ENCODE measurements at regions not wholly inside any gene's neighbourhood (a gene's known extent, or its start where the extent isn't known, plus 50 kb on each side); places are given as distances from the start of the nearest gene placed in this dataset.

- H3K4me3 Mint-ChIP-seq, result no peak overlapping the region
- TF ChIP-seq EZH2phosphoT487 (IDR thresholded peaks at IDR 0.05), result no peak
- no peak overlapping the region for H3K27ac ChIP-seq
- H3K27ac Mint-ChIP-seq, result no peak overlapping the region
- no peaks in the 10 kb centered on the region for H3K9me3 Mint-ChIP-seq
- no peak for DNase-seq (ENCODE audit: low spot score)
- peaks cover 10% of the 10 kb centered on the region for H3K4me1 Mint-ChIP-seq
- H4K20me1 ChIP-seq (ENCODE audit: low read depth), result no peaks in the 10 kb centered on the region
- no peaks in the 10 kb centered on the region for H3K27me3 ChIP-seq
- H3K79me2 ChIP-seq (ENCODE audit: low read depth), result no peaks in the 10 kb centered on the region
- no peaks in the 10 kb centered on the region for H3K27me3 Mint-ChIP-seq (ENCODE audit: insufficient read depth, low read depth)
- no peak overlapping the region for H3K4me2 ChIP-seq
- H3K36me3 ChIP-seq, result no peaks in the 10 kb centered on the region
- no peaks in the 10 kb centered on the region for H3F3A ChIP-seq (ENCODE audit: low read depth)
- H3K36me3 Mint-ChIP-seq, result no peaks in the 10 kb centered on the region
- H3K9me3 ChIP-seq (ENCODE audit: low read depth), result no peaks in the 10 kb centered on the region
- H3K4me3 ChIP-seq, result no peak overlapping the region
- no peaks in the 10 kb centered on the region for H3K4me1 ChIP-seq
- H2AFZ ChIP-seq (replicated peaks), result peak overlapping the region; percentile 48
- H3K9ac ChIP-seq, result no peak overlapping the region
Observed at GRCh38 chr12:128004383-128004938, 262.5 kb upstream of the TMEM132C start.

- Histone ChIP-seq H2AFZ (replicated peaks) (no peak overlapping the region), H3K27me3 (no peaks in the 10 kb centered on the region), H3K4me1 (no peaks in the 10 kb centered on the region), H3F3A (ENCODE audit: low read depth) (no peaks in the 10 kb centered on the region), H4K20me1 (ENCODE audit: low read depth) (no peaks in the 10 kb centered on the region), H3K27ac (no peak overlapping the region), H3K9me3 (ENCODE audit: low read depth) (no peaks in the 10 kb centered on the region), H3K36me3 (no peaks in the 10 kb centered on the region), H3K79me2 (ENCODE audit: low read depth) (no peaks in the 10 kb centered on the region), H3K4me2 (no peak overlapping the region), H3K9ac (no peak overlapping the region), H3K4me3 (no peak overlapping the region)
- peaks cover 10% of the 10 kb centered on the region for H3K4me1 Mint-ChIP-seq
- TF ChIP-seq EZH2phosphoT487 (IDR thresholded peaks at IDR 0.05) (no peak), CTCF (IDR thresholded peaks at IDR 0.05) (no peak), EZH2 (IDR thresholded peaks at IDR 0.05) (no peak)
- no peaks in the 10 kb centered on the region for H3K27me3 Mint-ChIP-seq (ENCODE audit: insufficient read depth, low read depth)
- no peaks in the 10 kb centered on the region for H3K9me3 Mint-ChIP-seq
- no peaks in the 10 kb centered on the region for H3K36me3 Mint-ChIP-seq
- no peak overlapping the region for H3K4me3 Mint-ChIP-seq
- no peak for DNase-seq (ENCODE audit: low spot score)
- H3K27ac Mint-ChIP-seq, result no peak overlapping the region
Observed at GRCh38 chr12:128007250-128007649, 259.7 kb upstream of the TMEM132C start.

GRCh38 chr12:128008341-128008740 is 258.6 kb upstream of the TMEM132C start:
- Mint-ChIP-seq H3K36me3 (no peaks in the 10 kb centered on the region), H3K9me3 (no peaks in the 10 kb centered on the region), H3K4me1 (peaks cover 13% of the 10 kb centered on the region), H3K27ac (no peak overlapping the region), H3K27me3 (ENCODE audit: insufficient read depth, low read depth) (no peaks in the 10 kb centered on the region), H3K4me3 (no peak overlapping the region)
- no peak overlapping the region for H3K4me3 ChIP-seq
- no peaks in the 10 kb centered on the region for H3F3A ChIP-seq (ENCODE audit: low read depth)
- no peak overlapping the region for H2AFZ ChIP-seq (replicated peaks)
- no peaks in the 10 kb centered on the region for H4K20me1 ChIP-seq (ENCODE audit: low read depth)
- no peak overlapping the region for H3K27ac ChIP-seq
- no peaks in the 10 kb centered on the region for H3K36me3 ChIP-seq
- no peaks in the 10 kb centered on the region for H3K27me3 ChIP-seq
- no peaks in the 10 kb centered on the region for H3K9me3 ChIP-seq (ENCODE audit: low read depth)
- H3K4me2 ChIP-seq, result no peak overlapping the region
- DNase-seq (ENCODE audit: low spot score), result no peak
- H3K79me2 ChIP-seq (ENCODE audit: low read depth), result no peaks in the 10 kb centered on the region
- TF ChIP-seq EZH2 (IDR thresholded peaks at IDR 0.05) (no peak), EZH2phosphoT487 (IDR thresholded peaks at IDR 0.05) (no peak), CTCF (IDR thresholded peaks at IDR 0.05) (no peak)
- H3K4me1 ChIP-seq, result no peaks in the 10 kb centered on the region
- no peak overlapping the region for H3K9ac ChIP-seq

- no peak overlapping the region for H3K27ac ChIP-seq
- H3K9me3 Mint-ChIP-seq, result no peaks in the 10 kb centered on the region
Observed at GRCh38 chr12:128009108-128009507, 257.9 kb upstream of the TMEM132C start.

More at GRCh38 chr12:128009108-128009507, 257.9 kb upstream of the TMEM132C start:
- H3K27me3 Mint-ChIP-seq (ENCODE audit: insufficient read depth, low read depth), result no peaks in the 10 kb centered on the region
- no peak overlapping the region for H3K9ac ChIP-seq
- no peaks in the 10 kb centered on the region for H3K36me3 Mint-ChIP-seq
- peak; percentile 37 for DNase-seq (ENCODE audit: low spot score)
- no peak overlapping the region for H2AFZ ChIP-seq (replicated peaks)
- no peaks in the 10 kb centered on the region for H3K36me3 ChIP-seq
- H3K79me2 ChIP-seq (ENCODE audit: low read depth), result no peaks in the 10 kb centered on the region
- H3K4me3 ChIP-seq, result no peak overlapping the region
- no peak overlapping the region for H3K4me2 ChIP-seq
- H3K4me1 ChIP-seq, result no peaks in the 10 kb centered on the region
- H3K4me1 Mint-ChIP-seq, result peaks cover 9% of the 10 kb centered on the region
- H3K4me3 Mint-ChIP-seq, result no peak overlapping the region
- no peaks in the 10 kb centered on the region for H4K20me1 ChIP-seq (ENCODE audit: low read depth)
- H3K9me3 ChIP-seq (ENCODE audit: low read depth), result no peaks in the 10 kb centered on the region
- no peak overlapping the region for H3K27ac Mint-ChIP-seq
- H3F3A ChIP-seq (ENCODE audit: low read depth), result no peaks in the 10 kb centered on the region
- TF ChIP-seq EZH2phosphoT487 (IDR thresholded peaks at IDR 0.05) (no peak), CTCF (IDR thresholded peaks at IDR 0.05) (no peak), EZH2 (IDR thresholded peaks at IDR 0.05) (no peak)
- no peaks in the 10 kb centered on the region for H3K27me3 ChIP-seq
